Peyer's patch (tissue), 4 donors: ENCODE measurements at regions not wholly inside any gene's neighbourhood (a gene's known extent, or its start where the extent isn't known, plus 50 kb on each side); places are given as distances from the start of the nearest gene placed in this dataset.

ENCODE experiments used
- DNase-seq, 3 donors: peaks; one replicate each; pipeline ENCODE4 v3.0.0-alpha.2; 2017 to 2019
- H3K27ac ChIP-seq, 4 donors: fragments of 200-600 bp; sonication (generic); one replicate each; pipeline ENCODE4 v1.5.1; 2016 to 2019
- H3K27me3 ChIP-seq, 2 donors: fragments of 200-600 bp; sonication (generic); one replicate each; pipeline ENCODE4 v1.5.1; 2019
- H3K36me3 ChIP-seq, 3 donors: fragments of 200-600 bp; sonication (generic); one replicate each; pipeline ENCODE4 v1.5.1; 2016 to 2019
- H3K4me1 ChIP-seq, 4 donors: fragments of 200-600 bp; sonication (generic); one replicate each; pipeline ENCODE4 v1.5.1; 2016 to 2019
- H3K4me3 ChIP-seq, 4 donors: fragments of 200-600 bp; sonication (generic); 1 replicate in 3 of 4; 2 replicates in 1 of 4; pipeline ENCODE4 v1.5.1; 2016 to 2019; ENCODE audit warnings: mild to moderate bottlenecking in 1 of 4
- H3K9me3 ChIP-seq, 4 donors: fragments of 200-600 bp; sonication (generic); one replicate each; pipeline ENCODE4 v1.5.1; 2016 to 2019; ENCODE audit warnings: mild to moderate bottlenecking in 1 of 4
- CTCF ChIP-seq, 6 experiments: fragments of 450-650 bp in 4 of 6; fragments of 200-600 bp in 2 of 6; sonication (generic) in 1 of 6; IDR thresholded peaks; one replicate each; pipeline ENCODE4 v1.5.1; 2017 to 2019; ENCODE audit warnings: antibody characterized with exemption in 6 of 6, mild to moderate bottlenecking in 3 of 6, moderate library complexity in 1 of 6
- POLR2A ChIP-seq, 2 donors: fragments of 450-650 bp; IDR thresholded peaks; one replicate each; pipeline ENCODE4 v1.5.1; 2017; ENCODE audit warnings: antibody characterized with exemption in 2 of 2, mild to moderate bottlenecking in 2 of 2, moderate library complexity in 2 of 2

- no peak overlapping the region for H3K4me3 ChIP-seq
- no peaks in the 10 kb centered on the region for H3K36me3 ChIP-seq
- DNase-seq: no peak
- no peaks in the 10 kb centered on the region for H3K27me3 ChIP-seq
- no peaks in the 10 kb centered on the region for H3K9me3 ChIP-seq
- no peak overlapping the region for H3K27ac ChIP-seq
- TF ChIP-seq POLR2A (IDR thresholded peaks at IDR 0.05) (no peak), CTCF (IDR thresholded peaks at IDR 0.05) (no peak)
- H3K4me1 ChIP-seq: peaks cover 0 to 9% (median 0%) of the 10 kb centered on the region in 4 donors
These were observed 193.6 kb upstream of the TSC22D1 start for GRCh38 chr13:44769686-44770085.

- TF ChIP-seq CTCF (IDR thresholded peaks at IDR 0.05) (no peak), POLR2A (IDR thresholded peaks at IDR 0.05) (no peak)
- Histone ChIP-seq H3K36me3 (no peaks in the 10 kb centered on the region), H3K27ac (no peak overlapping the region), H3K9me3 (no peaks in the 10 kb centered on the region), H3K4me1 (peaks cover 0 to 9% (median 0%) of the 10 kb centered on the region in 4 donors), H3K4me3 (no peak overlapping the region), H3K27me3 (no peaks in the 10 kb centered on the region)
- peak in 1 of 3 donors; percentile 50 for DNase-seq
These were observed 192.8 kb upstream of the TSC22D1 start for GRCh38 chr13:44768775-44769581.

- Histone ChIP-seq H3K4me3 (no peak overlapping the region), H3K9me3 (no peaks in the 10 kb centered on the region), H3K27me3 (no peaks in the 10 kb centered on the region), H3K27ac (no peak overlapping the region), H3K36me3 (no peaks in the 10 kb centered on the region), H3K4me1 (peaks cover 0 to 14% (median 0%) of the 10 kb centered on the region in 4 donors)
- TF ChIP-seq CTCF (IDR thresholded peaks at IDR 0.05): no peak
- no peak for TF ChIP-seq POLR2A (IDR thresholded peaks at IDR 0.05)
- DNase-seq: no peak
These were observed 192.1 kb upstream of the TSC22D1 start for GRCh38 chr13:44768239-44768638.

GRCh38 chr13:44765001-44765471 is 188.9 kb upstream of the TSC22D1 start:
- Histone ChIP-seq H3K27ac (peak overlapping the region in 3 of 4 donors; percentile 51 to 83 (median 81)), H3K36me3 (no peaks in the 10 kb centered on the region), H3K9me3 (no peaks in the 10 kb centered on the region), H3K27me3 (no peaks in the 10 kb centered on the region), H3K4me3 (no peak overlapping the region), H3K4me1 (peaks cover 0 to 22% (median 0%) of the 10 kb centered on the region in 4 donors)
- TF ChIP-seq CTCF (IDR thresholded peaks at IDR 0.05) (peak in 1 of 6 experiments; percentile 22), POLR2A (IDR thresholded peaks at IDR 0.05) (peak in 1 of 2 donors; percentile 8)
- DNase-seq: peak in 1 of 3 donors; percentile 62

GRCh38 chr13:44764302-44764692 is 188.2 kb upstream of the TSC22D1 start:
- no peaks in the 10 kb centered on the region for H3K36me3 ChIP-seq
- H3K27ac ChIP-seq: peak overlapping the region in 3 of 4 donors; percentile 51 to 83 (median 81)
- H3K9me3 ChIP-seq: no peaks in the 10 kb centered on the region
- H3K4me3 ChIP-seq: no peak overlapping the region
- peaks cover 0 to 29% (median 0%) of the 10 kb centered on the region in 4 donors for H3K4me1 ChIP-seq
- no peaks in the 10 kb centered on the region for H3K27me3 ChIP-seq
- TF ChIP-seq POLR2A (IDR thresholded peaks at IDR 0.05) (peak; percentile 68 to 69), CTCF (IDR thresholded peaks at IDR 0.05) (no peak)
- peak in 2 of 3 donors; percentile 77 to 80 for DNase-seq
